Activated T-cell treated with anti-CD3 and anti-CD28 coated beads, Interleukin-2, amount 50 U/mL, for 4 hours (primary cell): ENCODE measurements at regions not wholly inside any gene's neighbourhood (a gene's known extent, or its start where the extent isn't known, plus 50 kb on each side); places are given as distances from the start of the nearest gene placed in this dataset.
"Not testable (repeated sequence)": the region's sequence is repeated elsewhere in the genome, so short reads cannot be mapped to it uniquely, and the experiment has no call there.

Experiments
- ATAC-seq, 2 donors: fragments of 200-7000 bp; cut with Tn5 transposase; one replicate each; pipeline ENCODE4 v1.10.0; 2021
- DNase-seq: peaks from one replicate; pipeline ENCODE4 v3.0.0-alpha.2; 2020
- H3K27me3 Mint-ChIP-seq: one replicate; pipeline ENCODE4 v1.8.0; 2021; ENCODE audit warnings: low read depth, mixed read lengths
- H3K36me3 Mint-ChIP-seq: one replicate; pipeline ENCODE4 v1.8.0; 2022; ENCODE audit warnings: mixed read lengths; ENCODE audit not compliant: insufficient read depth
- H3K4me1 Mint-ChIP-seq: one replicate; pipeline ENCODE4 v1.8.0; 2021; ENCODE audit warnings: low read depth, mixed read lengths
- H3K4me3 Mint-ChIP-seq: one replicate; pipeline ENCODE4 v1.8.0; 2021; ENCODE audit warnings: mild to moderate bottlenecking, moderate library complexity, mixed read lengths
- H3K9me3 Mint-ChIP-seq: one replicate; pipeline ENCODE4 v1.8.0; 2021; ENCODE audit warnings: mixed read lengths

DNA sequence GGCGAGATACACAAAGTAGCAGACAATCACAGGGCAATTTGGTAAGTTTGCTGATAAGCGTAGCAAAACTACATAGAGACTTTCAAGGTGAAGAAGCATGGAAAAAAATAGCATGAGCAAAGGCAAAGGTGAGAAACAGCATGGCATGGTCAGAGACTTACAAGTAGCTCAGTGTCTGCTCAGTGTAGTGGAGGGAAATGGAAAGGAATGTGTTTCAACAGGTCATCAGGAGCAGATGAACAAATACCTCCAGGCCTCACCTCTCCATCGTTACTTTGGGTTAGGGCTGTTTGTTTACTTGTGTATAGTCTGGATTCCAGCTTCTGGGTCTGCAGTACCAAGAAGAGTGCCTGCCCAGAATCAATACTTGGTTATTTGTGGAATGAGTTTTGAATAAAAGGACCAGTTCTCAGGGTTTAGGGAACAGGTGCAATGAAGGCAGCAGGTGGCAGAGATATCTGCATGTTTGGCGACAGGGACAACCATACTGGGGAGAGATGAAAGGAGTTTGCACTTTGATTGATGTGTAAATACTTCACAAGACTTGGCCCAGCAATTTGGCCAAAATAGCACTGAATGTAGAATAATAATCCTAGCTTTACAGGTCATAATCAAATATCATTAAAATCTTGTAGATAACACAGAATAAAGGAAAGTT lies 97.0 kb upstream of the FGGY start:
- no peak for DNase-seq
- no peaks in the 10 kb centered on the region for H3K4me1 Mint-ChIP-seq

GRCh38 chr1:59201341-59201740 lies 95.6 kb upstream of the FGGY start:
- Mint-ChIP-seq H3K4me1 (no peaks in the 10 kb centered on the region), H3K36me3 (no peaks in the 10 kb centered on the region), H3K9me3 (peaks cover 9% of the 10 kb centered on the region), H3K27me3 (peaks cover 13% of the 10 kb centered on the region), H3K4me3 (no peak overlapping the region)
- no peak for ATAC-seq
- no peak for DNase-seq

More for the DNA sequence above, 97.0 kb upstream of the FGGY start:
- Mint-ChIP-seq H3K27me3 (peaks cover 10% of the 10 kb centered on the region), H3K36me3 (no peaks in the 10 kb centered on the region), H3K9me3 (peaks cover 6% of the 10 kb centered on the region), H3K4me3 (no peak overlapping the region)
- ATAC-seq, result no peak

DNA sequence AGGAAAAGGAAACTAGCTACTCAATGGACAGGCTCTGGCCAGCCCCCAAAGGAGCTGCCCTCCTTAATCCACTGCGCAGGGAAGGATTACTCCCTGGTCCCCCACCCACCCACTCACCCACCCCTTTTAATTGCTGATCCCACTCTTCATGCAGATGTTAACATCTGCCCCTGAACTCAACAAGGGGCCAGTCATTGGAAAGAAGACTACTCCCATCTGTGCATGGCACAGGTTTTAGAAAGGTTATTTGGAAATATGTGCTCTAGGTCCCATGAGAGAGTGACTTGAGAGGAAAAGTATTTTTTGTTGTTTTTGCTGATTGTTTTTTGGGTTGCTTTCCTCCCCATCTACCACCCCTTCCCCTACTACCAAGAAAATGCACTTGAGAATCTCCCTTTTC lies 94.4 kb upstream of the FGGY start:
- peaks cover 13% of the 10 kb centered on the region for H3K27me3 Mint-ChIP-seq
- peaks cover 9% of the 10 kb centered on the region for H3K9me3 Mint-ChIP-seq
- no peak overlapping the region for H3K4me3 Mint-ChIP-seq
- no peak for DNase-seq
- H3K36me3 Mint-ChIP-seq, result no peaks in the 10 kb centered on the region
- no peak for ATAC-seq
- H3K4me1 Mint-ChIP-seq, result no peaks in the 10 kb centered on the region

- DNase-seq (no peak), ATAC-seq (no peak)
- peaks cover 12% of the 10 kb centered on the region for H3K27me3 Mint-ChIP-seq
- H3K4me3 Mint-ChIP-seq, result no peak overlapping the region
- H3K4me1 Mint-ChIP-seq, result no peaks in the 10 kb centered on the region
- H3K36me3 Mint-ChIP-seq, result no peaks in the 10 kb centered on the region
- H3K9me3 Mint-ChIP-seq, result peaks cover 14% of the 10 kb centered on the region
These were observed 92.9 kb upstream of the FGGY start for GRCh38 chr1:59204001-59204400.

DNA sequence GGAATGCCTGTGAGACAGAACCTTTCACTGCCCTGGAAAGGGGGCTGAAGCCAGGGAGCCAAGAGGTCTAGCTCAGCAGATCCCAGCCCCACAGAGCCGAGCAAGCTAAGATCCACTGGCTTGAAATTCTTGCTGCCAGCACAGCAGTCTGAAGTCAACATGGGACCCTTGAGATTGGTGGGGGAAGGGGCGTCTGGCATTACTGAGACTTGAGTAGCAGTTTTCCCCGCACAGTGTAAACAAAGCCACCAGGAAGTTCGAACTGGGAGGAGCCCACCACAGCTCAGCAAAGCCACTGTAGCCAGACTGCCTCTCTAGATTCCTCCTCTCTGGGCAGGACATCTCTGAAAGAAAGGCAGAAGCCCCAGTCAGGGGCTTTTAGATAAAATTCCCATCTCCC lies 90.3 kb upstream of the FGGY start:
- not testable (repeated sequence) for H3K36me3 Mint-ChIP-seq, H3K4me3 Mint-ChIP-seq, ATAC-seq, H3K4me1 Mint-ChIP-seq, DNase-seq, H3K27me3 Mint-ChIP-seq
- peaks cover 19% of the 10 kb centered on the region for H3K9me3 Mint-ChIP-seq

GRCh38 chr1:59210430-59210829 lies 86.5 kb upstream of the FGGY start:
- not testable (repeated sequence) for ATAC-seq, H3K4me3 Mint-ChIP-seq, H3K27me3 Mint-ChIP-seq, DNase-seq, H3K4me1 Mint-ChIP-seq, H3K36me3 Mint-ChIP-seq
- peaks cover 10% of the 10 kb centered on the region for H3K9me3 Mint-ChIP-seq

DNA sequence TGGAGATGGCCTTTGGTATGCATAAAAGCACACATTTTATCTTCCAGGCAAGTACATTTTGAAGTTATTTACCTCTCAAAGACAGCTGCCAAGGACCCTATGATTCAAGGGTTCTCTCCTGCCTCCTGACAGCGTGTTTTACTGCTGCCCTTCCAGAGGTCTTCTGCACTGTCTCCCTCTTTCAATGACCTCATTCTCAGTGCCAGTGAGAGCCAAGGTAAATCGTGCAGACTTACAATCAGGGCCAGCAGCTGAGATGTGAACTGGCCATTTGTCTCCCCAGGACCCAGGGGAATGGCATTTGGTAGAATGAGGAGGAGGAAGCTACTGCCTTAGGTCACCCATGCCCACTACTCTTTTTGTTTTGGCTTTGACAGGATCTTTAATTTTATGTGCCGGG lies 84.2 kb upstream of the FGGY start:
- no peaks in the 10 kb centered on the region for H3K4me1 Mint-ChIP-seq
- DNase-seq (no peak), ATAC-seq (no peak)
- H3K27me3 Mint-ChIP-seq, result no peaks in the 10 kb centered on the region
- H3K4me3 Mint-ChIP-seq, result no peak overlapping the region
- peaks cover 2% of the 10 kb centered on the region for H3K36me3 Mint-ChIP-seq
- H3K9me3 Mint-ChIP-seq, result peaks cover 16% of the 10 kb centered on the region

DNA sequence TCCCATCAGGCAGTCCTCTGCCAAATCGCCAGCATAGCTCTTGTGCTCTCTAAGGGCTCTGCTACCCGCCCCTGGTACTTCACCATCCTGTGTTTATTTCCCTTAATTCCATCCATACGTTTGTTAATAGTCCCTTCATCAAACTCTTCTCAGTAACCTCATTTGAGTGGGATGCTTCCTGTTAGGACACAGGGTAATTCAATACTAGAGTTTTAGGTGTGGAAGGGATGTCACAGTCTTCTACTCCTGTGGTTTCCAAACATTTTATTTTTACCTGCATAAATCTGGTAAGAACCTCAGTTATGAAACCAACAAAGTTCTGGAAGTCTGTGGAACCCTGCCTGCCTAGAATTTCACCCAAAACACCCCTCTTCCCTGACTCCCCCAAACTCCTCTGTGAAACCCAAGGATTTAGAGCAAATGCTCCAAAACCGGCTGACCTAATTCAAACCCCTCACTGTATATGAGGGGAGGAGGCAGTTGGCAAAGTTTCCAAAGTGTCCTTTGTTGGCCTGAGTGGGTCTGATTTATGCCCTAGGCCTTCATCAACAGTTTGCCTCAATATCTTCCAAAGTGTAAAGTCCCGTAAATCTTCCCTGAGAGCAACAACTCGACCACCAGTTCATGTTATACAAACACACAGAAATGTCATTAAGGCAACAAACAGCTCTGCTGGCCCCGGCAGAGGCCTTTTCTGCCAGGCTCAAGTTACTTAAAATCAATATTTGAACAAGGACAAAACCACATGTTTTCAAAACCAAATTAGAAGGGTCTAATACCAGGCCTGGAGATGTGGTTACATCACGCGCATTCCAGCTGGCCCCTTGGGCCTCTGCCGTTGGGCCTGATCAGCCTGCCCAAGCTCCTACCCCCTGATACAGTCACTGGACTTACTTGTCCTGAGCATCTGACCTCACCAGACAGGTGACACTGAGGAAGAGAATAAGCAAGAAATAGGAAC lies 82.4 kb upstream of the FGGY start:
- Mint-ChIP-seq H3K27me3 (no peaks in the 10 kb centered on the region), H3K36me3 (peaks cover under 1% of the 10 kb centered on the region), H3K4me3 (no peak overlapping the region), H3K4me1 (no peaks in the 10 kb centered on the region), H3K9me3 (peaks cover 11% of the 10 kb centered on the region)
- ATAC-seq (no peak), DNase-seq (no peak)

DNA sequence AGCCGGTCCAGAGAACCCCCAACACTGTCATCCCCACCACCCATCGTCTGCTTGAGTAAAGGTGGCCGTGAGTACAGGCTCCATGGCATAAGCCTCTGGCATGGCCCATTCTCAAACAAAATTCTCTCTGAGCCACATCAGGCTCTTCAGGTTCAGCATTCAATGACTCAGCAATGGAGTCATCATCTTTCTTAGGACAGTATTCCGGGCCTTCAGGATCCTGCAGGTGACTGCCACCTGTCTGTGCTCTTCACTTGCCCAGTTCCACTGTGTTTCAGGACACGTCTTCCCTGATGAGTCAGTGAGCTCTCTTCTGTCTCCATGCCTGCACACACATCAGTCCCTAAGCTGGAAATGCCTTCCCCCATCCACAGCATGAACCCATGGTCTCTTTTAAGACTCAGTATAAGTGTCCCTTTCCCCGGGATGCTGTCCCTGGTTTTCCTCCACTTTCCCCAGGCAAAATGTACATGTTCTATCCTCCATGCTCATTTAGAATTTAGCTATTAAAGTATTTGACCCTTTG lies 81.1 kb upstream of the FGGY start:
- Mint-ChIP-seq H3K4me3 (no peak overlapping the region), H3K27me3 (no peaks in the 10 kb centered on the region), H3K36me3 (no peaks in the 10 kb centered on the region), H3K4me1 (no peaks in the 10 kb centered on the region), H3K9me3 (peaks cover 11% of the 10 kb centered on the region)
- DNase-seq (no peak), ATAC-seq (no peak)

- DNase-seq, H3K4me3 Mint-ChIP-seq, H3K4me1 Mint-ChIP-seq: not testable (repeated sequence)
These were observed 79.5 kb upstream of the FGGY start for GRCh38 chr1:59217439-59217838.

DNA sequence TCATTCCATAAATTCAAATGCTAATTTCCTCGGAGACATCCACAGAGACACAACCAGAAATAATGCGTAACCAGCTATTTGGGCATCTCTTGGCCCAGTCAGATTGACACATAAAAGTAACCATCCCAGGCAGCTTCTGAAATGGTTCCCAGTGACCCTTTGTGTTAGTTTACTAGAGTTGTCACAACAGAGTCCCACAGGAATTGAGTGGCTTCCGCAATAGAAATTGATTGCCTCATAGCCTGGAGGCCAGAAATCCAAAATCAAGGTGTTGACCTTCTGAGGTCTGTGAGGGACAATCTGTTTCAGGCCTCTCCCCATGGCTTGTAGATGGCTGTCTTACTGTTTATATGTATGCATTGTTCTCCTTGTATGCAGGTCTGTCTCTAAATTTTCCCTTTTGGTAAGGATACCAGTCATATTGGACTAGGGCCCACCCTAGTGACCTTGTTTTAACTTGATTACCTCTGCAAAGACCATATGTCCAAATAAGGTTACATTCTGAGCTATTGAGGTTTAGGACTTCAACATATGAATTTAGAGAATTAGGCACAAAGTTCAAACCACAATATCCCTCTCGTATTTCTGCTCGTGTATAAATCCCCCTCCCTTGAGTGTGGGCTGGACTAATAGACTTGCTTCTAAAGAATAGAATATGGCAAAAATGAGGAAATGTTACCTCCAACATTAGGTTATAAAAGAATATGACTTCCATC lies 78.2 kb upstream of the FGGY start:
- Mint-ChIP-seq H3K36me3 (no peaks in the 10 kb centered on the region), H3K4me1 (no peaks in the 10 kb centered on the region), H3K27me3 (no peaks in the 10 kb centered on the region), H3K4me3 (no peak overlapping the region), H3K9me3 (peaks cover 8% of the 10 kb centered on the region)
- no peak for DNase-seq
- ATAC-seq, result no peak

More at GRCh38 chr1:59217439-59217838, 79.5 kb upstream of the FGGY start:
- not testable (repeated sequence) for ATAC-seq, H3K36me3 Mint-ChIP-seq, H3K27me3 Mint-ChIP-seq, H3K9me3 Mint-ChIP-seq

DNA sequence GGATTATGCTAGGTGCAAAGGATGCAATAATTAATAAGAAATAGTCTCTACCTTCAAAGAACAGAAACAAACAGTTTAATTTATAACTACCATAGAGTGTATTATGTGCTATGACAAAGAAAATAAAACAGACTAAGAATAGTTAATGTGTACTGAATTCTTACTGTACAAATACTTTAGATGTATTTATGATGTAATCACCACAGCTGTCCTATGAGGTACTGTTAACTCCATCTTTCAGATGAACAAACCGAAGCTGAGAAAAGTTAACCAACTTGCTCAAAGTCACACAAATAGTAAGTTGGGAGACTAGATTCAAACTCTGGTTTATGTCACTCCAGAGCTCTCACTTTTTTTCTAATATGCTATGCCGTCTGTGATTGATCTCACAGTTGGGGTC lies 77.0 kb upstream of the FGGY start:
- no peaks in the 10 kb centered on the region for H3K27me3 Mint-ChIP-seq
- no peaks in the 10 kb centered on the region for H3K36me3 Mint-ChIP-seq
- H3K4me3 Mint-ChIP-seq, result no peak overlapping the region
- DNase-seq, result no peak
- no peak for ATAC-seq
- H3K9me3 Mint-ChIP-seq, result peaks cover 8% of the 10 kb centered on the region
- H3K4me1 Mint-ChIP-seq, result no peaks in the 10 kb centered on the region

GRCh38 chr1:59220356-59220755 lies 76.5 kb upstream of the FGGY start:
- no peaks in the 10 kb centered on the region for H3K27me3 Mint-ChIP-seq
- H3K4me3 Mint-ChIP-seq, result no peak overlapping the region
- DNase-seq (no peak), ATAC-seq (no peak)
- H3K4me1 Mint-ChIP-seq, result no peaks in the 10 kb centered on the region
- H3K36me3 Mint-ChIP-seq, result no peaks in the 10 kb centered on the region
- H3K9me3 Mint-ChIP-seq, result peaks cover 8% of the 10 kb centered on the region

GRCh38 chr1:59223198-59223597 lies 73.7 kb upstream of the FGGY start:
- Mint-ChIP-seq H3K4me3 (no peak overlapping the region), H3K4me1 (no peaks in the 10 kb centered on the region), H3K36me3 (no peaks in the 10 kb centered on the region), H3K9me3 (no peaks in the 10 kb centered on the region), H3K27me3 (no peaks in the 10 kb centered on the region)
- no peak for DNase-seq
- ATAC-seq, result no peak
